HG03342 (cell line): ENCODE measurements at regions not wholly inside any gene's neighbourhood (a gene's known extent, or its start where the extent isn't known, plus 50 kb on each side); places are given as distances from the start of the nearest gene placed in this dataset.

ENCODE experiments used
- ATAC-seq: cut with Tn5 transposase; IDR thresholded peaks from one replicate; pipeline ENCODE4 v1.9.1; 2021; ENCODE audit warnings: mild to moderate bottlenecking, moderate library complexity; ENCODE audit not compliant: unreplicated experiment

DNA sequence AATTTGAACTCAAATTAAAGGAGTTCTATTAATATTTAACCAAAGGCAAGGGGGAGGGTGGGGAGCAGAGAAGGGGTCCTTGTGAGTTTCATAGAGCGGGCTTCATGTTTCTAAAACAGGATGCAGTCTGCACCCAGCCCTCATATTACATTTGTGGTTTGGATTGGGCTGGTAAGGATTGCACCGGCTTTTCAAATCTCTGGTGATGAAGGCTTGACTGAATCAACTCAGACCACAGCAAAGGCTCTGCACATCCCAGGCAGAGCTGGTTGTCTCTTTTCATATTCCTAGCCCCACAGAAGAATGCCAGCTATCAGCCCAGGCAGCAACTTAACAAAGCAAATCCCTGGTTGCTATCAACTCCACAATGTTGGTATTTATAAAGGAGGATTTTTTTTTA is 1221.4 kb downstream of the VRK1 start:
- no peak for ATAC-seq

DNA sequence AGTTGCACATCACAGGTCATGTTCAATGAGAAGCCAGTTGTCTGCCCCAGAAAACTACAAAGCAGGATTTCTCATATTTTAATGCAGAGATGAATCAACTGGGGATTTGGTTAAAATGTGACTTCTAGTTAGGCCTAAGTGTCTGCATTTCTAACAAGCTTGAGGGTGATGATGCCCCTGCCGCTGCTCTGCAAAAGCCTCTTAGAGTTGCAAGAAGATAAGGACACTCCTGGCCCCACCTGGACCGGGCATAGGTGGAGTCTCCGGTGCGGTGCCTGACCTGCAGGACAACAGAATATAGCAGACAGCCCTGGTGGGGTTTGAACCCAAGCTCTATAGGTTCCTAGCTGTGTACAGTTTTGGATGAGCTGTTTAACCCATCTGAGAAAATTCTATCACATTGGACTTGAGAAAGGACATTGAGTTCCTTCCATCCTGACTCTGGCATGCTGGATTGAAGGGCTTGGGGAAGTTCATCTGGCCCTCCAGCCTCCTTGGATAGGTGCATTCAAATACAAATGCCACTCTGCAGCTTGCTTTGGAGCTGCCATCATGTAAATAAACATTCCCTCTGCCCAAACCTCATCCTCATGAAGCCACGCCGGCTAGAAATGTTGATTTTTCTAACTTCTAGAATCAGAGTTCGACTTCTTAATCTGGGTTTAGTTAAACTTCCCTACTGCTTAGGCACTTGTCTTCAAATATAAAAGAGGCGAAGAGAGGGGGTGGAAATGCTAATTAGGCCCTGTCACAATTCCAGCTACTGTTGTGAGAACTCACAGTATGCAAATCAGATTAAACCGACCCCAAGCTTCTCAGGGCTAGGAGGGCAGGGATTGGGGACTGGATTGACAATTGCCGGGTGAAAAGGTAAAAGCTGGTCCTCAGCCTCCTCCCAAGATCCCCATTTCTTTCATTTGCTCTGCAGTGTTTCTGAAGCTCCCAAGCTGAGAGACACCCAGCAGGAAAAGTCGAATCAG is 1225.6 kb downstream of the VRK1 start:
- ATAC-seq: no peak

DNA sequence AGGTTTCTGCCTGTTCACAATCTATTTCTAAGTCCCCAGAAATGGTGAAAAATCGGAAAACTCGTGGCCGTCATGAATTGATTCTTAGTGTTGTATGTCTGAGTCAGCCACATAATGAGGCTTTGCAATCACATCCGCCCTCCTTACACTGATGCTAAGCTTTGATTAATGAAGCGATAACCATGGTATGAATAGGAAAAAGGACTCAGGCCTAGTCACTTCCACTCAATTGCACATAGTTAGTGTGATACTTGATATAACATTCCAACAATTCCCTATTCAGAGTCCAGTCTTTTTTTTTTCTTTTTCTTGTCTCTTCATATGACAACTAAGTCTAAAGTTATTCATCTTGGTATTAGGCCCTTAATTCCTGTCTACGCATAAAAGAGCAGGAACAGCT is 1231.0 kb downstream of the VRK1 start:
- ATAC-seq: no peak

DNA sequence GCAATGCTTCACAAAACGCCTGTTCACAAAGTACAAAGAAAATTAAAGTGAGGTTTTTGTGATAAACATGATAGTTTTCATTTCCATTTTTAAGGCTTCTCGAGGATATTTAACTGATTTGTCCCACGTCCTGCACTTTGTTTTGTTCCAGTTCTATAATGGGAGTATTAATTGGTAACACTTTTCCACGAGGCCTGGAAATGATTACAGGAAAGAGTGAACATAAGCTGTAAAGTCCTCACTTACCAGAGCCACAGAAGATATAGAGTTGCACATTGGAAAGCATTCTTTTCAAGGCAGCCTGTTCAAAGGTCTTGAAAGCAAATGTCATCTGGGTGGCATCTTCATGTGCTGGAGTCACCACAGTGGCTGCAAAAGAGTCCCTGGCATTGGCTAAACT is 1236.6 kb downstream of the BCL11B start:
- ATAC-seq: no peak

DNA sequence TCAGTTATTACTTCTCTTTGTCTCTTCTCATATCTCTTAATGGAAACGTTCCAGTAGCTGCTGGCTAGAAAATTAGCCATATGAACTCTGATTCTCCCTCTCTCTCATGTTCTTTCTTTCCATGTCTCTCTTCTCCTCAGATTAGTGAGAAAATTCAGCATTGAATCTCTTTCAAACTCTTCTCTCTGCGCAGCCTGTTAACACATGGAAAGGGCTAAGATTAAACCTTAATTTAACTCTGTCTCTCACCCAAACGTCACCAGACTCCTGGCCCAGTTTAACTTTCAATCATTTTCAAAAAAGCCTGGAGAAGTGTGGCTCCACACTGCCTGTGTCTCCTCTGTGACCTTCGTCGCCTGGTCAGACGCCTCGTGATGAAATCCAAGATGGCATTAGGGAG is 1234.2 kb downstream of the BCL11B start:
- ATAC-seq: no peak

DNA sequence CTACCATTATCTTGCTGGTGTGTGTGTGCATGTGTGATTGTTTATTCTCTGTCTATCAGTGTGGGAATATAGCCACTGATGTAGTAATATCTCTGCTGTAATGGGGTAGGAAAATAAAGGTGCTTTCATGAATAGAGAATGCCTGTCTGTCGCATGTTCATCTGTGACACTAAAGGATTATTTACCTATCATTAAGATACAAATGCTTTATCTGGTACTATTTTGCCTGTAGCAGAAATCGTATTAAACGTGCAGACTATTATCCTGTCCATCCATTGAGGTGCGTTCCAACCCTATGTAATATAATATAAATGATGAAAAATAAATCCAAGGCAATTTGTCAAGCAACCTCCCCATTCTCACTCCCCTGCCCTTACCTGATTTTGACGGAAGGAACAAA is 1215.1 kb downstream of the BCL11B start:
- no peak for ATAC-seq

DNA sequence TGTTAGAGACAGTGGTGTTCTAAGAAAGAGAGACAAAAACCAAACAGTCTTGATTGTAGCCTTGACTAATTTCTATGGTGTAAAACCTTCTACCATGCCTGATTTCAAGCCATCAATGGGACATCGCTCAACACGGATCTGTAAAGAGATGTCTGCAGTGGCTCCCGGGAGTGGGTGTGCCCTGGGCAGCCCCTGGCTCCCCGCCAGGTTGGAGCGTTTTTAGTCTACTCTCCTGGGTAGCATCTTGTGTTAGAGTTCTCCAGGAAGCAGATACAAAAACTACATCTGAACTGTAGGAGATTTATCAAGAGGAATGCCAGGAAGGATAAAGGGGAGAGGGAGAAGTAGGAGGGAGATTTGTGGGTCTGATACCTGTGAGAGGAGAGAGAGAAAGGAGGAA is 1212.9 kb downstream of the BCL11B start:
- no peak for ATAC-seq

DNA sequence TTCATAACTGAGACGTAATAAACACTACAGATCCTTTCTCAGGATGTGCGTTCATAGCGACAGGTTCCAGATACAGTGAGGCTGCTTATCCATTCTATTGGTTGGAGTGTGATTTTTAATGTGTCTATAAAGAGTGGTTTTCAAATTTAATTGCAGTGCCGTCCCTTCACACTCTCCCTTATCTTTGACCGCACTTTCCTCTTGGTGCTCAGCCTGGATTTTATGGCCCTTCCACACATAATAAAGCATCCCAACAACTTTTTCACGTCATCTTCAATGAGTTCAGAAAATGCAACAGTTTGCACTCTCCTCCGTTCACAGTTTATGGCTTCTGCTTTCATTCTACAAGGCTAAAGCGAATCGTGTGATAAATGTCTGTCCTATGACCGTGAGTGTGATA is 1209.9 kb downstream of the BCL11B start:
- ATAC-seq: no peak

DNA sequence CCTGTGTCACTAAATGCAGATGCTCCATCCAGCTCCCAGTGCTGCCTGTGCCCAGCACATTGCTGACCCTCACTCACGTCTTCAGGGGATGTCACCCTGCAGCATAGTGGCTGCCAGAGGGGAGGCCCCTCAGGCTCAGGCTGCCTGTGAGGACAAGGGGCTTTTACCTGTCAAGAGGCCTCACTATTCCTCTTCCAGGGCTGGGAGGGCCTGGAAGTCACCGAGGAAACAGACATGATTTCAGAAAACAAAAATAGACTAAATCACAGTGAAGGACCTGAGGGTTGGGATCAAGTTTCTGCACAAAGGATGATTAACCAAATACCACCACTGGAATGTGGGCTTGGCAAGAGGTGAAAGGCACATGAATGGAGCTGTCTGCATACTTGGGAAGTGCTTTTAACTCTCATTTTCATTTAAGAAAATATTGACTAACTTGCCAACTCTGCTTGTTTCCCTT is 1202.3 kb downstream of the BCL11B start:
- ATAC-seq: no peak

DNA sequence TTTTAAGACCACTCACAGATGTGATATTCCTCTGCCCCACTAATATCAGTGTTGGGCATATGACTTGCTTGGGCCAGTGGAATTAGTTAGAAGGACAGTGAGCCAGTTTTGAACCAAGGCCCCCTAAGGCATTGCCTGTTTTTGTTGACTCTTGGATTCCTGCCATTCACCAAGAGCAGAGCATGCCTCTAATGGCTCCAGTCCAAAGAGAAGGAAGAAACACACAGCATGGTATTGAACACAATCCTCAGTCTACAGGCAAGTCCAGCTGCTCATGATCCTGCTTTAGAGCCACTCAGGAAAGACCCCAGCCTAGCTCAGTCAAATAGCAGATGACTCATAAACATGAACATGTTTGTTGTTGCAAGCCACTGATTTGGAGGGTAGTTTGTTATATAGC is 1201.5 kb downstream of the BCL11B start:
- no peak for ATAC-seq

DNA sequence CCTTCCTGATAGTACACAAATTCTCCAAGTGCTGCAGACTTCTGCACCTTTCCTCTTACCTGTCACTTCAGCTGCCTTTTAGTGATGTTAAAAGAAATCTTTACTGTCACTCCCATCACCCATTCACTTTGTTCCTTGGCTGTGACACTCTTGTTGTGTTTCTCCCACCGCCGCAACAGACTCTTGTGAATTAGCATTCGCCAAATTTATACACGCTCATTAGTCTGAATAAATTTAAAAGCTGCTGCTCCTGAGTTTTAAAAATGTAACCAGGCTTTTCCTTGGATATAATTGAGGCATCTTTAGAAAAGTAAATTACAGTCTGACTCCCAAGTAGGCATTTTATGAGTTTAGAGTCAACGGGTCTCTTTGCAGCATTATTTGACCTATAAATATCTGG is 1197.9 kb downstream of the BCL11B start:
- ATAC-seq: no peak

DNA sequence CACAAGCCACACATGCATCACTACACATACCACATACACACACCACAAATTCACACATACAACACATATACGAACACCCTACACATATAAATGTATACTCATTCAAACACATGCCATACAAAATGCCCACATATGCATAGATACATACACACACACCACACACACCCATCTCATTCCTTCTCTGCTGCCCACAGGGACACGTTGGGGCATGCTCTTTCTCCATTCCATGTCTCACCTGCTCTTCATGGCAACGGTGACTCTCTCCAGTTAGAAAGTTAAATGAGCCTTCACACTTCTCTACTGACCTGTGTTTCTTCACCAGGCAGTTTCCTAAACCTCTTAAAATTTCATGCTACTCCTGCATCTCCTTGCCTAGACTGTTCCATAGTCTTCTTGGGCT is 1194.8 kb downstream of the BCL11B start:
- ATAC-seq: no peak

DNA sequence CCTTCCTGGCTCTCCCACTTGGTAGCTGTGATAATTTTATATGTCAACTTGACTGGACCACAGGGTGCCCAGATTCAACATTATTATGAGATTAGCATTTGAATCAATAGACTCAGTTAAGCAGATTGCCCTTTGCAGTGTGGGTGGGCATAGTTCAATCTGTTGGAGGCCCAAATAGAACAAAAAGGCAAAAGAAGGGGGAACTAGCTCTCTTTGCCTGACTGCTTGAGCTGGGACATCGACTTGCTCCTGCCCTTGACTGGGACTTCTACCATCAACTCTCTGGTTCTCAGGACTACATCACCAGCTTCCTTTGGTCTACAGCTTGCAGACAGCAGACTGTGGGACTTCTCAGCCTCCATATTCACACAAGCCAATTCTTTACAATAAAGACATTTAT is 1189.2 kb downstream of the BCL11B start:
- no peak for ATAC-seq

DNA sequence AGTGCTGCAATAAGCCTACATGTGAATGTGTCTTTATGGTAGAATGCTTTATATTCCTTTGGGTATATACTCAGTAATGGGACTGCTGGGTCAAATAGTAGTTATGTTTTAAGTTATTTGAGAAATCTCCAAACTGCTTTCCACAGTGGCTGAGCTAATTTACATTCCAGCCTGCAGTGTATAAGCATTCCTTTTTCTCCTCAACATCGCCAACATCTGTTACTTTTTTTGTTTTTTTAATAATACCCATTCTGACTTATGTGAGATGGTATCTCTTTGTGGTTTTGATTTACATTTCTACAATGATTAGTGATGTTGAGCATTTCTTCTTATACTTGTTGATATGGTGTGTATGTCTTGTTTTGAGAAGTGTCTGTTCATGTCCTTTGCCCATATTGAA is 1186.2 kb downstream of the BCL11B start:
- no peak for ATAC-seq

DNA sequence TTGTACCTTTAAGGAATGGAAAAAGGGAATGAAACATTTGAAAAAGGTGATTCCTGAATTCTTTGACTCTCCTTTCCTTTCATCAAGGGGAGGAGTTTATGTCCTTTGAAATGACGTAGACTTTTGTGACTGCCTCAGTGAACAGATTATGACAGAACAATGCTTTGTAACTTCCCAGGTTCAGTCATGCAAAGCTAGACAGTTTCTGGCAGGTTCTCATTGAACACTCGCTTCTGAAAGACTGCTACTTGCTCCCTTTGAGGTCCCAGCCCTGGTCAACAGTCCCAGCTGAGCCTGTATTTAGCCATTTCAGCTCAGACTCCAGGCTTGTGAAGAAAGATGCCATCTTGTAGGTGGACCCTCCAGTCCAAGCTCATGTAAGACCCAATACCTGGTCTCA is 1178.9 kb downstream of the BCL11B start:
- ATAC-seq: no peak

DNA sequence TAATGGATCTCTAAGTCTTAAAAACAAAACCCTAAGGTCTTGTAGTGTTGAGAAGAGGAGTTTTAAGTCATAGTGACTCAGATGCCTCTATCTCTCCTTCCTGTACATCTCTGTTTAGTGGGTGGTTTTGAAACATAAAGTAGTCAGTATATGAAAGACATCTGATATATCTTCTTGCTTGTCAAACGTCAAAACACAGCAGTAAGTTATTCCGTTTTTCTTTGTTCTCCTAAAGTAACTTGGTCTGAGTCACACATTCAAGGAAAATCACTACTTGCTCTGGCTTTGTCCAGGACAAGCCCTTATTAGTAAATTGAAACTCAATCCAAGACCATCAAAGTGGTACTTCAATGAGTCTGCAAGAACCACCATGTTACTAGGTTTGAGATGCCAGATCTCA is 1172.5 kb downstream of the BCL11B start:
- no peak for ATAC-seq

DNA sequence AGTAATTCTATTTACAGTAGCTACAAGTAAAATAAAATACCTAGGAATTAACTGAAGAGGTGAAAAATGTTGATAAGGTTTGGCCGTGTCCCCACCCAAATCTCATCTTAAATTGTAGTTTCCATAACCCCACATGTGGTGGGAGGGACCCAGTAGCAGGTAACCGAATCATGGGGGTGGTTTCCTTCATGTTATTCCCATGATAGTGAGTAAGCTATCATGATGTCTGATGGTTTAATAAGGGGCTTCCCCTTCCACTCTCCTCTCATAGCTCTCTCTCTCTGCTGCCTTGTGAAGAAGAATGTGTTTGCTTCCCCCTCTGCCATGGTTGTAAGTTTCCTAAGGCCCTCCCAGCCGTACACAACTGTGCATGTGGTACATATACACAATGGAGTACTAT is 1170.7 kb downstream of the BCL11B start:
- no peak for ATAC-seq

DNA sequence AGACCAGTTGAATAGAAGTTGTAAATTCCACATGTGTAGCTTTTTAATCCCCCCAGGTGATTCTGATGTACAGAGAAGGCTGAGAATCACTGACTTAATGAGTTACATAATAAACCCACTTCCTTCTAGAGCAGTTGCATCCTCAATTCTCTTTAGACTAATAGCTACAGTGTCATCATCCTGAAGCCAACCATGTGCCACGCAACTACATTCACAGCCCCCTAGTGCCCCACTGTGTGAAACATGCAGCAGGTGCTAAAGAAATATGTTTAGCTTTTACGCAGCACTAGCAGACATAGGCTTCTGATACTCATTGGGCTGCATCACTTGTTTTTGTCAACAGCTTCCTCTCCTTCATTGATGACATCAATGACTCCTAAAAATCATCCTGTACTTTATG is 1168.3 kb downstream of the BCL11B start:
- no peak for ATAC-seq

DNA sequence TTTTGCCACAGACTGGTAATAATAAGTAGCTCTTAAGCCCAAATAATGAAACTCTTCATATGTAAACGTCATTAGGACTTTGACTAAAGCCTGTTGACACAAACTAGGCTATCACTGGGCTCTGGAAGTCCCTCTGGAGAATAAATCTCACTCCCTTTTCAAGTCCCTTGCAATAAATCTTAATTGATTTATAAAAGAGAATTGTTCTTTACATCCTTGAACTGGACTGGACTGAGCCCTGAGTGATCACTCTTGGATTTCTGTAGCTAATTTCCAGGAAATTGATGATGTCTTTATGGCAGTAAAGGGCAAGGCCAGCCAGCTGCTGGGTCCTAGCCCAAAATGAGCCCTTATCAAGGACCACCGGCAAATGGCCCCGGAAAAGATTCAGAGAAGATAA is 1162.7 kb downstream of the BCL11B start:
- no peak for ATAC-seq

DNA sequence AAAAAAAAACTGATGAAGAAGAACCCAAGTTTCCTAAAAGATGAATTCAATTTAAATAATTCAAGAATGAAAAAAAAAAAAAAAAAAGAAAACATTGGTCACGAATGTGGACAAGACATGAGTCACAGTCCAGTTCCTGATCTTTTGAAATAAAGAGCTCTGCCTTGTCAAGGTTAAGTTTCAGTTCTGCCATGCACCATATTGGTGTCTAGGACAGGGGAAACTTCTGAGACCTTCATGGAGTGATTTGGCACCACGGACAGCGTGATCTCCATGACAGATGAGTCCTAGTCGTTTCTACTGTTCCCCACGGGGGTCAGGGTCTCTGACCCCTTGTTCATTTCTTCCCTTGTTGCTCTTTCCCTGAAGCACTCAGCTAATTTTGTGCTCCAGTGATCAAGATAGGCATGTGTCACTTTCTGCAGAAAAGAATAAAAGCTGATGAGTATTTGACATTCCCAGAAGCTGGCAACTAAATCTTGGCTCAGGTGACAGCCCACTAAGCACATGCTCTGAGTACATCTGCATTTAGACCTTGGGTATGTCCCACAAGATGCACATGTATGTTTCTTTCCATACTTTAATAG is 1159.7 kb downstream of the BCL11B start:
- no peak for ATAC-seq

DNA sequence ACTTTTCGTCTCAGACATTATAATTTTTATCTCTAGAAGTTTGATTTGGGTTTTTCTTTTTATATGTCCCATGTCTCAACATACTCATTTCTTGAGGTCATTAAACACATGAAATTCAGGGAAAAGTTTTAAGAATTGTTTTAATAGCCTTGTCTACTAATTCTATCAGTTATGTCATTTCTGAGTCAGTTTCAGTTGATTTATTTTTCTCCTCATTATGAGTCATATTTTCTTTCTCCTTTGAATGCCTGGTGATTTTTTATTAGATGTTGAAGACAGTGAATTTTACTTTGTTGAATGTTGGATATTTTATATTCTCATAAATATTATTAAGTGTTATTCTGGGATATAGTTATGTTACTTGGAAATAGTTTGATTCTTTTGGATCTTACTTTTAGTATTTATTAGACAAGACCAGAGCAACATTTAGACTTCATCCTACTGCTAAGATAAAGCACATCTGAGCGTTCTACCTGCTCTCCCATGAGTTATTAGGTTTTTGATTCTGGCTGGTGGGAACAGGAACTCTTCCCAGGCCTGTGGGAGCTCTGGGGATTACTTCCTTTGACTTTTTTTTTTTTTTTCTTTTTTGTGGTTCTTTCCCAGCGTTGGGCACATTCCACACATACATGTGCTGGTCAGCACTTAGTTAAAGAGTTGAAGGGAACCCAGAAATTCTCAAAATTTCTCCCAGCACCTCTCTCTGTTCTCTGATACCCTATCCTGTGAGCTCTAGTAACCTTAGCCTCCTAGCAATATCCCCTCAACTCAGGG is 1157.7 kb downstream of the BCL11B start:
- no peak for ATAC-seq

DNA sequence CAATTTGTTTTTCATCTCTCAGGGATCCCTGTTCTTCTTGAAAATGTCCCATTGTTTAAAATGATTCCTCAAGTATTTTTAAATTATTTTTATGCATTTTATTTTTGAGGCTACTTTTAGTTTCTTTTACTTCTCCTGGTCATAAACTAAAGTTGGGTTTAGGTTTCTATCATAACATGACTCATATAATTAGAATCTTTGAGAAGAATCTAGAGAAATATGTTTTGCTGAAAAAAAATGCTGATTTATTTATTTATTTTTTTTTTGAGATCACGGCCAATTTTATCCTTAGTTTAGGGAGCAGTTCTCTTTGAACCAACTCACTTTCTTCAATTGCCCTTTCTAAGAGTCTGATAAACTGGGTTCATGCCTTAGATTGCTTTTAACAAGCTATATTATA is 1157.1 kb downstream of the BCL11B start:
- no peak for ATAC-seq
